WERI-Rb-1 (cell line): ENCODE measurements at regions not wholly inside any gene's neighbourhood (a gene's known extent, or its start where the extent isn't known, plus 50 kb on each side); places are given as distances from the start of the nearest gene placed in this dataset.
"Not testable (repeated sequence)": the region's sequence is repeated elsewhere in the genome, so short reads cannot be mapped to it uniquely, and the experiment has no call there.

ENCODE experiments used
- DNase-seq: peaks from one replicate; pipeline ENCODE4 v3.0.0-alpha.2; 2020
- H3K27ac ChIP-seq: fragments of 250-450 bp; sonication (Bioruptor Pico); 2 replicates; pipeline ENCODE4 v1.5.1; 2020; ENCODE audit warnings: mild to moderate bottlenecking, moderate library complexity
- H3K27me3 ChIP-seq: fragments of 250-450 bp; sonication (Bioruptor Pico); 2 replicates; pipeline ENCODE4 v1.5.1; 2021; ENCODE audit warnings: mild to moderate bottlenecking, low read depth, moderate library complexity; ENCODE audit not compliant: insufficient read depth, severe bottlenecking
- H3K36me3 ChIP-seq: fragments of 250-450 bp; sonication (Bioruptor Pico); 2 replicates; pipeline ENCODE4 v1.5.1; 2020; ENCODE audit warnings: mild to moderate bottlenecking, moderate library complexity
- H3K4me3 ChIP-seq: 2 replicates; pipeline ENCODE4 v1.5.1; 2011; ENCODE audit warnings: low read depth, mild to moderate bottlenecking, control low read depth, low read length
- H3K9me3 ChIP-seq: fragments of 250-450 bp; sonication (Bioruptor Pico); 2 replicates; pipeline ENCODE4 v1.5.1; 2021; ENCODE audit warnings: mild to moderate bottlenecking, moderate library complexity; ENCODE audit not compliant: severe bottlenecking
- TF ChIP-seq, protein P1 (sequence below): IDR thresholded peaks from 2 replicates; pipeline ENCODE4 v1.5.1; 2011; ENCODE audit warnings: low read depth, mild to moderate bottlenecking, control low read depth, inconsistent platforms, low read length

DNA sequence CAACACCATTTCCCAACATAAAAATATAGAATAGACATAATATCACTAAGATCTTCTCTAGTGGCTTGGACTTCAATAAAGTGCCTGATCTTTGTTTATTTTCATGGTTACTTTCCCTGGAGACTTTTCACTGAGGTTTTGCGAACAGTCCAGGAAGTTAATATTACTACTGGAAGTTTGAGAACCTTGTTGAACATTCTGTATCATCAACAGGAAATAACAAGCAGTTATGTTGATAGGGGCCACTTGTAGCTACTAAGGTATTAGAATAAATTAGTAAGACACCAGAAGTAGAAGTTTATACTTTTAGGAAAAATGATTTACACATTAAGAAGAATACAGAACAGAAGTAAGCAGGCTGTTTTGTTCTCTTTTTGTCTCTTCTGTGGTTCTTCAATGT lies 180.2 kb downstream of the TFAP2B start:
- Histone ChIP-seq H3K27ac (no peak overlapping the region), H3K9me3 (no peaks in the 10 kb centered on the region), H3K27me3 (no peaks in the 10 kb centered on the region), H3K36me3 (no peaks in the 10 kb centered on the region), H3K4me3 (no peak overlapping the region)
- no peak for DNase-seq
- TF ChIP-seq, protein P1, sequence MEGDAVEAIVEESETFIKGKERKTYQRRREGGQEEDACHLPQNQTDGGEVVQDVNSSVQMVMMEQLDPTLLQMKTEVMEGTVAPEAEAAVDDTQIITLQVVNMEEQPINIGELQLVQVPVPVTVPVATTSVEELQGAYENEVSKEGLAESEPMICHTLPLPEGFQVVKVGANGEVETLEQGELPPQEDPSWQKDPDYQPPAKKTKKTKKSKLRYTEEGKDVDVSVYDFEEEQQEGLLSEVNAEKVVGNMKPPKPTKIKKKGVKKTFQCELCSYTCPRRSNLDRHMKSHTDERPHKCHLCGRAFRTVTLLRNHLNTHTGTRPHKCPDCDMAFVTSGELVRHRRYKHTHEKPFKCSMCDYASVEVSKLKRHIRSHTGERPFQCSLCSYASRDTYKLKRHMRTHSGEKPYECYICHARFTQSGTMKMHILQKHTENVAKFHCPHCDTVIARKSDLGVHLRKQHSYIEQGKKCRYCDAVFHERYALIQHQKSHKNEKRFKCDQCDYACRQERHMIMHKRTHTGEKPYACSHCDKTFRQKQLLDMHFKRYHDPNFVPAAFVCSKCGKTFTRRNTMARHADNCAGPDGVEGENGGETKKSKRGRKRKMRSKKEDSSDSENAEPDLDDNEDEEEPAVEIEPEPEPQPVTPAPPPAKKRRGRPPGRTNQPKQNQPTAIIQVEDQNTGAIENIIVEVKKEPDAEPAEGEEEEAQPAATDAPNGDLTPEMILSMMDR = no peak

DNA sequence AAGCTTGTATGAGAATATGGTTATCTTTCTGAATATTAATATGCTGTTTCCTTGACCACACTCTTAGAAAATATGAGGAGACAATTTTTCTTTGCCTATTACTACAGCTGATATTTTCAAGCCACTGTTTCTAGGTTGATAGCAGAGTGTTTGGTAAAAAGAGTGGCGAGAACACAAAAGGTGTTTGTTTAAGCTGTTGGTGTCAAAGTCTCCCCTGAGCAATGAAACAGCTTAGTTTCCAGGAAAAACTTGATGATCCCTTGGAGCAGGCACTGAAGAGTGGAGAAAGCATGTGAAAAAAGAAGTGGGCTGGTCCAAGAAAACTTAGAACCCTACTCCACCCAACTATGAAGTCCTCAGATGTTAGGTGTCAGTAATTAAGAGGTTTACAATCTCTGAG lies 182.7 kb downstream of the TFAP2B start:
- DNase-seq = no peak
- Histone ChIP-seq H3K27me3 (no peaks in the 10 kb centered on the region), H3K9me3 (no peaks in the 10 kb centered on the region), H3K27ac (no peak overlapping the region), H3K4me3 (no peak overlapping the region), H3K36me3 (no peaks in the 10 kb centered on the region)
- TF ChIP-seq, protein P1 = no peak

DNA sequence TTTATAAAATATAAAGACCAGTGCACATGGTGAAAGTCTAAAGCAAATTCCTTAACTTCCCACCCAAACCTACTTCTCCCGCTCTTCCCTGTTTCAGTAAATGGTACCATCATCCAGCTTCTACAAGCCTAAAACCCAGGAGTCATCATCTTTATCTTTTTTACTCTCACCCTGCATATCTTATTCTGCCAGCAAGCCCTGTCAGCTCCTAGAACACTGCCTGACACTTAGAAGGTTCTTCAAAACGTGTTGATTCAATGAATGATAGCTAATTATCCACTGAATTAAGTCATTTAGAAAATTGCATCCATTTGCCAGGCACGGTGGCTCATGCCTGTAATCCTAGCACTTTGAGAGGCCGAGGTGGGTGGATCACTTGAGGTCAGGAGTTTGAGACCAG lies 185.7 kb downstream of the TFAP2B start:
- Histone ChIP-seq H3K27me3 (no peaks in the 10 kb centered on the region), H3K9me3 (no peaks in the 10 kb centered on the region), H3K4me3 (no peak overlapping the region), H3K27ac (no peak overlapping the region), H3K36me3 (no peaks in the 10 kb centered on the region)
- TF ChIP-seq, protein P1 = no peak
- no peak for DNase-seq

DNA sequence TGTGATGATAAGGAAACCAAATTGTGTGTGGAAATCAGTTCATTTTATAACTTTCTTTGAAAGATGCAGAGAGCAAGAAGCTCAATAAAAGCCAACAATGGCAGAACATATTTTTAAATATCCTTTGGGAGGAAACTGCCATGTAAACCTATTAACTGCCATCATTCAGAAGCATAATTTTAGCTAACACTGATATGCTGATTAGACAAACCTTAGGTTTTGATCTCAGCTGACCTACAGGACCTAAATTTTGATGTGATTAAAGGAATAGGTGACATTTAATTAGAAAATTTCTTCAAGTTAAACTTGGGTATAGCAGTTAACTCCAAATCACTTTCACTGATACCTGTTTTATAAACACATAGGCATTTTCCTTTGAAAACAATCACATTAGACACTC lies 187.1 kb downstream of the TFAP2B start:
- no peak for DNase-seq
- Histone ChIP-seq H3K27ac (no peak overlapping the region), H3K27me3 (no peaks in the 10 kb centered on the region), H3K9me3 (no peaks in the 10 kb centered on the region), H3K36me3 (no peaks in the 10 kb centered on the region), H3K4me3 (no peak overlapping the region)
- TF ChIP-seq, protein P1 = no peak

DNA sequence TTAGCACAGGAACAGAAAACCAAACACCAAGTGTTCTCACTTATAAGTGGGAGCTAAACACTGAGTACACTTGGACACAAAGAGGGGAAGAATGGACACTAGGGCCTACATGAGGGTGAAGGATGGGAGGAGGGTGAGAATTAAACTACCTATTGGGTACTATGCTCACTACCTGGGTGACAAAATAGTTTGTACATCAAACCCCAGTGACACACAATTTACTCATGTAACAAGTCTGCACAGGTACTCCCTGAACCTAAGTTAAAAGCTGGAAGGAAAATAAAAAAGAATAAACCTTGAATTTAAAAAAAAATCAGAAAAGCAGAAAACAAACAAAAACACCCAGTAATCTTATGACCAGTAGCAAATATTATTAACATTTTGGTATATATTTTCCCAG lies 188.6 kb downstream of the TFAP2B start:
- Histone ChIP-seq H3K4me3 (no peak overlapping the region), H3K27ac (no peak overlapping the region), H3K27me3 (no peaks in the 10 kb centered on the region), H3K36me3 (no peaks in the 10 kb centered on the region), H3K9me3 (no peaks in the 10 kb centered on the region)
- TF ChIP-seq, protein P1 = no peak
- no peak for DNase-seq

DNA sequence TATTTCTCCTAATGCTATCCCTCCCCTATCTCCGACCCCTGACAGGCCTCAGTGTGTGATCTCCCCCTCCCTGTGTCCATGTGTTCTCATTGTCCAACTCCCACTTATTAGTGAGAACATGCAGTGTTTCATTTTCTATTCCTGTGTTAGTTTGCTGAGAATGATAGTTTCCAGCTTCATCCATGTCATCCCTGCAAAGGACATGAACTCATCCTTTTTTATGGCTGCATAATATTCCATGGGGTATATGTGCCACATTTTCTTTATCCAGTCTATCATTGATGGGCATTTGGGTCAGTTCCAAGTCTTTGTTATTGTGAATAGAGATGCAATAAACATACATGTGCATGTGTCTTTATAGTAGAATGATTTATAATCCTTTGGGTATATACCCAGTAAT lies 190.0 kb downstream of the TFAP2B start:
- not testable (repeated sequence) for H3K9me3 ChIP-seq, H3K27me3 ChIP-seq, H3K36me3 ChIP-seq, H3K27ac ChIP-seq, H3K4me3 ChIP-seq, DNase-seq
